Hematopoietic multipotent progenitor cell treated with erythropoietin and hydrocortisone succinate and interleukin-3 and kit ligand, for 15 days (in vitro differentiated cells): ENCODE measurements at regions not wholly inside any gene's neighbourhood (a gene's known extent, or its start where the extent isn't known, plus 50 kb on each side); places are given as distances from the start of the nearest gene placed in this dataset.

Source experiments
- DNase-seq: peaks from one replicate; pipeline ENCODE4 v3.0.0-alpha.2; 2015; ENCODE audit warnings: low spot score

GRCh38 chr20:39702701-39703349 is 740.7 kb downstream of the DHX35 start:
- DNase-seq: no peak

GRCh38 chr20:39700528-39700927 is 738.4 kb downstream of the DHX35 start:
- DNase-seq: no peak

GRCh38 chr20:39699166-39699725 is 737.1 kb downstream of the DHX35 start:
- no peak for DNase-seq

GRCh38 chr20:39698752-39699151 is 736.6 kb downstream of the DHX35 start:
- DNase-seq: no peak

- DNase-seq: no peak
Measured at GRCh38 chr20:39691151-39691862, 729.2 kb downstream of the DHX35 start.

GRCh38 chr20:39676857-39677391 is 714.8 kb downstream of the DHX35 start:
- DNase-seq: no peak

- DNase-seq: no peak
Measured at GRCh38 chr20:39676241-39676640, 714.1 kb downstream of the DHX35 start.

- DNase-seq: no peak
Measured at GRCh38 chr20:39674842-39675241, 712.7 kb downstream of the DHX35 start.

- no peak for DNase-seq
Measured at GRCh38 chr20:39670988-39671387, 708.8 kb downstream of the DHX35 start.

- DNase-seq: no peak
Measured at GRCh38 chr20:39669659-39670058, 707.5 kb downstream of the DHX35 start.

GRCh38 chr20:39668038-39668437 is 705.9 kb downstream of the DHX35 start:
- no peak for DNase-seq

- DNase-seq: no peak
Measured at GRCh38 chr20:39661833-39662232, 699.7 kb downstream of the DHX35 start.

GRCh38 chr20:39660965-39661364 is 698.8 kb downstream of the DHX35 start:
- DNase-seq: no peak

GRCh38 chr20:39660226-39660625 is 698.1 kb downstream of the DHX35 start:
- DNase-seq: no peak

- DNase-seq: no peak
Measured at GRCh38 chr20:39658662-39659409, 696.7 kb downstream of the DHX35 start.

GRCh38 chr20:39654171-39654570 is 692.0 kb downstream of the DHX35 start:
- DNase-seq: no peak

GRCh38 chr20:39651645-39652325 is 689.6 kb downstream of the DHX35 start:
- no peak for DNase-seq

- no peak for DNase-seq
Measured at GRCh38 chr20:39646874-39647413, 684.8 kb downstream of the DHX35 start.

- no peak for DNase-seq
Measured at GRCh38 chr20:39645131-39645530, 683.0 kb downstream of the DHX35 start.

- DNase-seq: no peak
Measured at GRCh38 chr20:39643292-39643691, 681.1 kb downstream of the DHX35 start.

GRCh38 chr20:39641423-39641822 is 679.3 kb downstream of the DHX35 start:
- no peak for DNase-seq

- no peak for DNase-seq
Measured at GRCh38 chr20:39640147-39640546, 678.0 kb downstream of the DHX35 start.
